H1 (cell line): ENCODE measurements at regions not wholly inside any gene's neighbourhood (a gene's known extent, or its start where the extent isn't known, plus 50 kb on each side); places are given as distances from the start of the nearest gene placed in this dataset.

Experiments
- CTCF ChIA-PET: fragments of 300-600 bp; sonication (Branson Sonifier 250); formaldehyde crosslinking; loops from one replicate; lab custom pipeline; 2021; ENCODE audit not compliant: partially characterized antibody; lab: Charles Lee
- POLR2A ChIA-PET: fragments of 300-600 bp; sonication (Branson Sonifier 250); formaldehyde crosslinking; loops from one replicate; lab custom pipeline; 2021; ENCODE audit warnings: inconsistent platforms; ENCODE audit not compliant: partially characterized antibody; lab: Charles Lee
- DNase-seq, 2 experiments: peaks; one replicate each; pipeline versions ENCODE4 v3.0.0 to v3.0.0-alpha.2; 2010 to 2022; ENCODE audit warnings: low spot score in 2 of 2, low read depth in 1 of 2, mixed read lengths in 1 of 2
- FAIRE-seq: peaks from 2 replicates; lab custom pipeline; 2011; peaks lifted over from hg19 to GRCh38; lab: Jason Lieb, UNC
- H2AFZ ChIP-seq: 2 replicates; pipeline ENCODE4 v1.8.1; 2012; ENCODE audit warnings: low read length, inconsistent platforms
- H2AK5ac ChIP-seq: 2 replicates; pipeline ENCODE4 v1.6.1; 2013; ENCODE audit warnings: low read depth, low read length
- H2BK120ac ChIP-seq: replicated peaks from 2 replicates; pipeline ENCODE3; 2013; ENCODE audit warnings: low read depth, low read length, inconsistent platforms
- H2BK12ac ChIP-seq: 2 replicates; pipeline ENCODE4 v1.6.1; 2013; ENCODE audit warnings: low read depth, low read length
- H2BK15ac ChIP-seq: 2 replicates; pipeline ENCODE4 v1.6.1; 2013; ENCODE audit warnings: low read length
- H2BK20ac ChIP-seq: 2 replicates; pipeline ENCODE4 v1.6.1; 2013; ENCODE audit warnings: low read length
- H2BK5ac ChIP-seq: 2 replicates; pipeline ENCODE4 v1.6.1; 2013; ENCODE audit warnings: low read depth, low read length
- H3K14ac ChIP-seq: 2 replicates; pipeline ENCODE4 v1.6.1; 2013; ENCODE audit warnings: inconsistent platforms; ENCODE audit not compliant: insufficient read length
- H3K18ac ChIP-seq: 2 replicates; pipeline ENCODE4 v1.6.1; 2013; ENCODE audit warnings: low read length; ENCODE audit errors: extremely low read depth
- H3K23ac ChIP-seq: 2 replicates; pipeline ENCODE4 v1.6.1; 2013; ENCODE audit warnings: inconsistent platforms; ENCODE audit not compliant: insufficient read length
- H3K23me2 ChIP-seq: 2 replicates; pipeline ENCODE4 v1.6.1; 2013; ENCODE audit warnings: low read depth, low read length
- H3K27ac ChIP-seq: 2 replicates; pipeline ENCODE4 v1.6.1; 2011; ENCODE audit warnings: low read depth, low read length, inconsistent platforms
- H3K27me3 ChIP-seq, 4 experiments: replicated peaks in 1 of 4; 1 replicate in 1 of 4; 2 replicates in 3 of 4; pipeline versions ENCODE4 v1.6.1 to v1.8.1; 2011 to 2013; ENCODE audit warnings: low read length in 3 of 4, mild to moderate bottlenecking in 3 of 4, inconsistent platforms in 2 of 4, mixed read lengths in 2 of 4, moderate library complexity in 1 of 4; ENCODE audit not compliant: control insufficient read depth in 3 of 4, insufficient read depth in 3 of 4; ENCODE audit errors: extremely low read depth in 1 of 4
- H3K36me3 ChIP-seq, 4 experiments: 2 replicates each; pipeline versions ENCODE4 v1.6.1 to v1.8.1; 2011 to 2013; ENCODE audit warnings: mild to moderate bottlenecking in 4 of 4, low read length in 3 of 4, moderate library complexity in 2 of 4, control low read depth in 1 of 4, inconsistent platforms in 1 of 4; ENCODE audit not compliant: insufficient read depth in 4 of 4, control insufficient read depth in 2 of 4
- H3K4ac ChIP-seq: replicated peaks from 2 replicates; pipeline ENCODE3; 2013; ENCODE audit warnings: low read length, low read depth, mixed read lengths, inconsistent platforms; ENCODE audit not compliant: insufficient read length
- H3K4me1 ChIP-seq, 4 experiments: replicated peaks in 1 of 4; 1 replicate in 1 of 4; 2 replicates in 3 of 4; pipeline versions ENCODE4 v1.6.1 to v1.8.1; 2011 to 2013; ENCODE audit warnings: low read length in 3 of 4, inconsistent platforms in 2 of 4, mixed read lengths in 1 of 4; ENCODE audit not compliant: insufficient read depth in 4 of 4, control insufficient read depth in 3 of 4
- H3K4me2 ChIP-seq, 2 experiments: 2 replicates each; pipeline versions ENCODE4 v1.6.1 to v1.8.1; 2011 to 2013; ENCODE audit warnings: low read depth in 2 of 2, low read length in 2 of 2, control low read depth in 1 of 2, inconsistent platforms in 1 of 2, mild to moderate bottlenecking in 1 of 2; ENCODE audit not compliant: insufficient read depth in 1 of 2
- H3K4me3 ChIP-seq, 4 experiments: fragments of 200-600, 300-600 bp in 1 of 4; sonication (generic), shearing (Covaris generic), sonication (Bioruptor Twin) in 1 of 4; 2 replicates each; pipeline versions ENCODE4 v1.5.1 to v1.8.1; 2011 to 2016; ENCODE audit warnings: low read length in 4 of 4, low read depth in 3 of 4, control low read depth in 2 of 4, inconsistent platforms in 2 of 4, mild to moderate bottlenecking in 2 of 4, mixed read lengths in 1 of 4, moderate library complexity in 1 of 4; ENCODE audit not compliant: insufficient read depth in 2 of 4; ENCODE audit errors: extremely low read depth in 1 of 4
- H3K56ac ChIP-seq: replicated peaks from 2 replicates; pipeline ENCODE3; 2013; ENCODE audit warnings: low read depth, mild to moderate bottlenecking, mixed read lengths, low read length, inconsistent platforms; ENCODE audit not compliant: insufficient read length
- H3K79me1 ChIP-seq: 2 replicates; pipeline ENCODE4 v1.6.1; 2013; ENCODE audit warnings: low read depth, low read length, control low read depth
- H3K79me2 ChIP-seq, 2 experiments: 2 replicates each; pipeline versions ENCODE4 v1.6.1 to v1.8.1; 2012 to 2013; ENCODE audit warnings: low read length in 2 of 2, mild to moderate bottlenecking in 2 of 2, inconsistent platforms in 1 of 2; ENCODE audit not compliant: insufficient read depth in 2 of 2, control insufficient read depth in 1 of 2
- H3K9ac ChIP-seq, 4 experiments: replicated peaks in 1 of 4; 1 replicate in 1 of 4; 2 replicates in 3 of 4; pipeline versions ENCODE4 v1.6.1 to v1.8.1; 2011 to 2013; ENCODE audit warnings: low read depth in 3 of 4, low read length in 3 of 4, control low read depth in 2 of 4, mild to moderate bottlenecking in 2 of 4, moderate library complexity in 2 of 4, inconsistent platforms in 1 of 4; ENCODE audit errors: extremely low read depth in 1 of 4
- H3K9me3 ChIP-seq, 2 experiments: 2 replicates each; pipeline versions ENCODE4 v1.6.1 to v1.8.1; 2012 to 2013; ENCODE audit warnings: mild to moderate bottlenecking in 2 of 2, moderate library complexity in 2 of 2, control low read depth in 1 of 2, inconsistent platforms in 1 of 2, low read depth in 1 of 2, low read length in 1 of 2, mixed read lengths in 1 of 2; ENCODE audit not compliant: insufficient read depth in 2 of 2
- H4K20me1 ChIP-seq, 2 experiments: replicated peaks in 1 of 2; 2 replicates each; pipeline versions ENCODE3 to v1.8.1; 2011 to 2013; ENCODE audit warnings: inconsistent platforms in 2 of 2, low read length in 2 of 2, mild to moderate bottlenecking in 1 of 2; ENCODE audit not compliant: insufficient read depth in 2 of 2, control insufficient read depth in 1 of 2
- H4K5ac ChIP-seq: 2 replicates; pipeline ENCODE4 v1.6.1; 2013; ENCODE audit warnings: low read length, low read depth, mixed read lengths, inconsistent platforms; ENCODE audit not compliant: insufficient read length
- H4K8ac ChIP-seq: 2 replicates; pipeline ENCODE4 v1.8.0; 2013; ENCODE audit warnings: mild to moderate bottlenecking, moderate library complexity, low read length, inconsistent platforms; ENCODE audit not compliant: insufficient read depth; ENCODE audit errors: extremely low read depth
- H4K91ac ChIP-seq: replicated peaks from 2 replicates; pipeline ENCODE3; 2013; ENCODE audit warnings: low read length, mixed read lengths, inconsistent platforms; ENCODE audit not compliant: insufficient read length
- EGR1 ChIP-seq: IDR thresholded peaks from 2 replicates; pipeline ENCODE4 v1.6.1; 2011; ENCODE audit warnings: low read depth, low read length, borderline replicate concordance
- FOSL1 ChIP-seq: IDR thresholded peaks from 2 replicates; pipeline ENCODE4 v1.6.1; 2011; ENCODE audit warnings: mild to moderate bottlenecking, low read depth, low read length, moderate library complexity; ENCODE audit not compliant: insufficient read depth
- MAFK ChIP-seq: IDR thresholded peaks from 2 replicates; pipeline ENCODE4 v1.6.1; 2012; ENCODE audit warnings: low read depth, mild to moderate bottlenecking, improper control_type of control experiment, low read length
- SP1 ChIP-seq: IDR thresholded peaks from 2 replicates; pipeline ENCODE4 v1.6.1; 2011; ENCODE audit warnings: low read depth, low read length
- SP4 ChIP-seq: IDR thresholded peaks from 2 replicates; pipeline ENCODE4 v1.6.1; 2012; ENCODE audit warnings: low read length, inconsistent platforms
- WGBS, 2 experiments: shearing (Covaris generic) in 1 of 2; methylation state at CpG; one replicate each; pipeline versions ENCODE4 v1.1.6 to v1.1.7; 2013 to 2015; ENCODE audit warnings: low lambda C conversion rate in 2 of 2, mixed read lengths in 2 of 2, inconsistent platforms in 1 of 2, low coverage in 1 of 2, missing lambda C conversion rate in 1 of 2; ENCODE audit not compliant: insufficient replicate concordance in 2 of 2, insufficient coverage in 1 of 2, insufficient read length in 1 of 2; ENCODE audit errors: extremely low coverage in 1 of 2, missing lambda C conversion rate in 1 of 2; 5-methylcytosine and 5-hydroxymethylcytosine counted together

DNA sequence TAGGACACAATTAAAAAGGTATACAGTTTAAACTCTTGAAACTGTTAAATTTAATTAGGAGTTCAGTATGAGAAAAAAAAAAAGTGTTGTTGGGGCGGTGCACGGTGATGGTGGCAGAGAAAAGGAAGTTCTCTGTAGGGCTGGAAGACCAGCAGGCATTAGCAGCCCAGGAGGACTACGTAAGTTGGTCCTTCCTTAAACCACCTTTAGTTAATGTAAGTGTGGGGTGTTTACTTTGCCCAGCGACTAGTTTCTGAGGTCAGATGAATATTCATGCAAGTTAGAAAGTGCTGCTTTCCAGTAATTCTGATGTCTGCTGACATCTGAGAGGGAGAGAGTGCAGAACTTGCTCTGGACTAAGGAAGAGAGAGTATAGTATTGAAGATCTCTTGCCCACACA lies 54.9 kb downstream of the NKX2-1 start:
- H3K4me1 ChIP-seq: no peaks in the 10 kb centered on the region
- no peak overlapping the region for H4K91ac ChIP-seq
- H2BK12ac ChIP-seq: no peak overlapping the region
- H3K23me2 ChIP-seq: no peaks in the 10 kb centered on the region
- H4K20me1 ChIP-seq: no peaks in the 10 kb centered on the region
- no peak overlapping the region for H3K18ac ChIP-seq
- no peak overlapping the region for H3K56ac ChIP-seq
- H3K36me3 ChIP-seq: no peaks in the 10 kb centered on the region
- H3K27ac ChIP-seq: no peak overlapping the region
- DNase-seq (no peak), FAIRE-seq (no peak)
- no peak overlapping the region for H2AK5ac ChIP-seq
- no peak overlapping the region for H2AFZ ChIP-seq
- POLR2A ChIA-PET: no interaction called here
- no peaks in the 10 kb centered on the region for H3K9me3 ChIP-seq
- CTCF ChIA-PET: no interaction called here
- TF ChIP-seq MAFK (no peak), EGR1 (no peak), SP4 (no peak), FOSL1 (no peak), SP1 (no peak)
- H2BK20ac ChIP-seq: no peak overlapping the region
- no peak overlapping the region for H3K4me3 ChIP-seq
- H4K5ac ChIP-seq: no peak overlapping the region
- no peak overlapping the region for H3K9ac ChIP-seq
- 86% methylated on average over 4 of the region's 4 CpGs; no CpG with 5 or more reads in 1 of the 2 experiments for WGBS, 2 experiments
- H3K23ac ChIP-seq: no peak overlapping the region
- no peak overlapping the region for H4K8ac ChIP-seq
- no peak overlapping the region for H3K14ac ChIP-seq
- no peak overlapping the region for H3K4me2 ChIP-seq
- H3K79me1 ChIP-seq: no peaks in the 10 kb centered on the region
- no peak overlapping the region for H3K4ac ChIP-seq
- no peaks in the 10 kb centered on the region for H3K79me2 ChIP-seq
- H3K27me3 ChIP-seq: peaks cover 0 to 3% (median 0%) of the 10 kb centered on the region in 4 experiments; a peak in 1 of 7 replicates
- no peak overlapping the region for H2BK15ac ChIP-seq
- H2BK5ac ChIP-seq: no peak overlapping the region
- no peak overlapping the region for H2BK120ac ChIP-seq
